A549 (cell line): ENCODE measurements at regions not wholly inside any gene's neighbourhood (a gene's known extent, or its start where the extent isn't known, plus 50 kb on each side); places are given as distances from the start of the nearest gene placed in this dataset.
A peak's percentile ranks its signal among the peaks of the same experiment; 100 is the strongest.

Source experiments
- ATAC-seq, 2 experiments: fragments of 200-7000 bp in 1 of 2; fragments of >200 bp in 1 of 2; cut with Nextera tagmentation in 1 of 2; cut with Tn5 transposase in 1 of 2; 3 replicates each; pipeline versions ENCODE4 v1.8.0 to v1.9.1; 2018 to 2020; ENCODE audit warnings: mild to moderate bottlenecking in 1 of 2, moderate library complexity in 1 of 2
- CTCF ChIA-PET: fragments of 300-600 bp; sonication (Branson Sonifier 250); formaldehyde crosslinking; extraction: SDS; loops from one replicate; lab custom pipeline; 2021; ENCODE audit warnings: antibody characterized with exemption, inconsistent platforms; lab: Yijun Ruan, JAX
- POLR2A ChIA-PET: fragments of 350-600 bp; formaldehyde crosslinking; extraction: SDS; loops from one replicate; lab custom pipeline; 2021; ENCODE audit warnings: antibody characterized with exemption, inconsistent platforms; lab: Yijun Ruan, JAX
- DNase-seq, 2 experiments: peaks; one replicate each; pipeline versions ENCODE4 v3.0.0 to v3.0.0-alpha.2; 2011 to 2016; ENCODE audit warnings: low read depth in 1 of 2, low spot score in 1 of 2
- FAIRE-seq: peaks from 2 replicates; lab custom pipeline; 2011; peaks lifted over from hg19 to GRCh38; lab: Jason Lieb, UNC
- H3K27ac ChIP-seq, 2 experiments: fragments of >200 bp; sonication (Bioruptor Twin); formaldehyde crosslinking; 3 replicates each; pipeline ENCODE4 v1.5.1; 2016 to 2017
- H3K4me1 ChIP-seq: fragments of >200 bp; sonication (Bioruptor Twin); formaldehyde crosslinking; 3 replicates; pipeline ENCODE4 v1.6.1; 2016
- H3K4me2 ChIP-seq: fragments of >200 bp; sonication (Bioruptor Twin); formaldehyde crosslinking; 3 replicates; pipeline ENCODE4 v1.6.1; 2016
- H3K4me3 ChIP-seq: fragments of >200 bp; sonication (Bioruptor Twin); formaldehyde crosslinking; 3 replicates; pipeline ENCODE4 v1.5.1; 2016
- H3K9me3 ChIP-seq: fragments of >200 bp; sonication (Bioruptor Twin); formaldehyde crosslinking; 3 replicates; pipeline ENCODE4 v1.6.1; 2016
- CBX2 ChIP-seq: fragments of 200-600 bp; sonication (generic); IDR thresholded peaks from 2 replicates; pipeline ENCODE4 v1.6.1; 2016; ENCODE audit warnings: low read depth, mild to moderate bottlenecking, borderline replicate concordance
- CEBPB ChIP-seq, 2 experiments: fragments of >200 bp in 1 of 2; sonication (Bioruptor Twin) in 1 of 2; formaldehyde crosslinking in 1 of 2; IDR thresholded peaks; 2 replicates each; pipeline ENCODE4 v1.6.1; 2012 to 2016
- EHF ChIP-seq: fragments of 250-450 bp; sonication (Bioruptor Pico); IDR thresholded peaks from 2 replicates; pipeline ENCODE4 v1.5.0; 2020; ENCODE audit warnings: mild to moderate bottlenecking
- FOSL2 ChIP-seq, 2 experiments: fragments of 450-650 bp in 1 of 2; fragments of >200 bp in 1 of 2; sonication (Bioruptor Twin) in 1 of 2; formaldehyde crosslinking; IDR thresholded peaks; 2 replicates each; pipeline versions ENCODE4 v1.5.0 to v1.6.1; 2016 to 2020; ENCODE audit warnings: mild to moderate bottlenecking in 1 of 2, moderate library complexity in 1 of 2
- FOXS1 ChIP-seq: fragments of 250-450 bp; sonication (Bioruptor Pico); IDR thresholded peaks from 2 replicates; pipeline ENCODE4 v1.5.0; 2020; ENCODE audit warnings: mild to moderate bottlenecking, moderate library complexity
- GATA3 ChIP-seq: IDR thresholded peaks from 2 replicates; pipeline ENCODE4 v1.6.1; 2012; ENCODE audit warnings: borderline replicate concordance
- HEYL ChIP-seq: fragments of 250-450 bp; sonication (Bioruptor Pico); IDR thresholded peaks from 2 replicates; pipeline ENCODE4 v1.8.0; 2021; ENCODE audit warnings: mild to moderate bottlenecking, moderate library complexity
- HOXA7 ChIP-seq: fragments of 250-450 bp; sonication (Bioruptor Pico); IDR thresholded peaks from 2 replicates; pipeline ENCODE4 v1.5.0; 2020; ENCODE audit warnings: mild to moderate bottlenecking, moderate library complexity
- HOXB13 ChIP-seq: fragments of 250-450 bp; sonication (Bioruptor Pico); IDR thresholded peaks from 2 replicates; pipeline ENCODE4 v1.5.0; 2020; ENCODE audit warnings: low read depth, mild to moderate bottlenecking, moderate library complexity
- HOXB5 ChIP-seq: fragments of 250-450 bp; sonication (Bioruptor Pico); IDR thresholded peaks from 2 replicates; pipeline ENCODE4 v1.5.0; 2020; ENCODE audit warnings: mild to moderate bottlenecking, moderate library complexity
- KDM1A ChIP-seq: fragments of 200-600 bp; sonication (generic); IDR thresholded peaks from 2 replicates; pipeline ENCODE4 v1.6.1; 2016; ENCODE audit warnings: low read depth, mild to moderate bottlenecking
- KDM5A ChIP-seq: fragments of 200-600 bp; sonication (generic); IDR thresholded peaks from 2 replicates; pipeline ENCODE4 v1.6.1; 2016; ENCODE audit warnings: antibody characterized with exemption, mild to moderate bottlenecking
- MAZ ChIP-seq: fragments of 150-350 bp; IDR thresholded peaks from 2 replicates; pipeline ENCODE4 v1.6.1; 2014; ENCODE audit warnings: antibody characterized with exemption, low read depth, low read length, borderline replicate concordance
- MYC ChIP-seq: IDR thresholded peaks from 2 replicates; pipeline ENCODE4 v1.6.1; 2012; ENCODE audit warnings: mild to moderate bottlenecking, inconsistent platforms, low read length, improper control_type of control experiment, borderline replicate concordance
- NFE2L2 ChIP-seq: fragments of 150-350 bp; conservative IDR thresholded peaks from 2 replicates; pipeline ENCODE4 v1.6.1; 2014; ENCODE audit warnings: low read length
- POLR2AphosphoS2 ChIP-seq: conservative IDR thresholded peaks from 2 replicates; pipeline ENCODE4 v1.6.1; 2012; ENCODE audit warnings: low read length, improper control_type of control experiment, inconsistent platforms
- ZSCAN20 ChIP-seq: fragments of 250-450 bp; sonication (Bioruptor Pico); IDR thresholded peaks from 2 replicates; pipeline ENCODE4 v1.8.0; 2022; ENCODE audit warnings: mild to moderate bottlenecking, moderate library complexity
- WGBS: methylation state at CpG from one replicate; pipeline ENCODE4 v1.1.6; 2017; ENCODE audit errors: missing lambda C conversion rate; 5-methylcytosine and 5-hydroxymethylcytosine counted together
- TF ChIP-seq, protein P1 (sequence below): fragments of >200 bp; sonication (Bioruptor Twin); formaldehyde crosslinking; IDR thresholded peaks from 3 replicates; pipeline ENCODE4 v1.5.1; 2016

DNA sequence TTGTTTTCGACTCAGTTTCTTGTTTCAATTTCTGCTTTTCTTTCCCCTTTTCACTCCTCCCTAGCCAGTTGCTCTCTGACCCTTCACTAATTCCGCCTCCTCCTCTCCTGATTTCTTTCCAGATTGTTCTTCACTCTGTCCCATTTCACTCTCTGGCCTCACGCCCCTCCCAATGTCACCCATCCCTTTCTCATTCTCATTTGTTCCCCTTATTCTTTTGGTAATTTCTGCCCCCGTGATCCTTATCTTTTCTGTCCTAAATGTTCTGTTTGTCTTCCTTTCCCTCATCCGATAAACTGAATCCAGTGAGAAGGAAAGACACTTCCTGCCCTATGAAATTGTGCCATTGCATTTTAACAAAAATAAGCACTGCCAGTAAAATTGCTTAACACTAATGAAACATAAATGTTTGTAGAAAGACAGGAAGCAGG is 94.5 kb upstream of the RASGEF1B start:
- DNase-seq (no peak), FAIRE-seq (no peak), ATAC-seq (no peak)
- Histone ChIP-seq H3K4me1 (no peaks in the 10 kb centered on the region), H3K4me2 (no peak overlapping the region), H3K4me3 (no peak overlapping the region), H3K27ac (no peak overlapping the region), H3K9me3 (no peaks in the 10 kb centered on the region)
- TF ChIP-seq, protein P1, sequence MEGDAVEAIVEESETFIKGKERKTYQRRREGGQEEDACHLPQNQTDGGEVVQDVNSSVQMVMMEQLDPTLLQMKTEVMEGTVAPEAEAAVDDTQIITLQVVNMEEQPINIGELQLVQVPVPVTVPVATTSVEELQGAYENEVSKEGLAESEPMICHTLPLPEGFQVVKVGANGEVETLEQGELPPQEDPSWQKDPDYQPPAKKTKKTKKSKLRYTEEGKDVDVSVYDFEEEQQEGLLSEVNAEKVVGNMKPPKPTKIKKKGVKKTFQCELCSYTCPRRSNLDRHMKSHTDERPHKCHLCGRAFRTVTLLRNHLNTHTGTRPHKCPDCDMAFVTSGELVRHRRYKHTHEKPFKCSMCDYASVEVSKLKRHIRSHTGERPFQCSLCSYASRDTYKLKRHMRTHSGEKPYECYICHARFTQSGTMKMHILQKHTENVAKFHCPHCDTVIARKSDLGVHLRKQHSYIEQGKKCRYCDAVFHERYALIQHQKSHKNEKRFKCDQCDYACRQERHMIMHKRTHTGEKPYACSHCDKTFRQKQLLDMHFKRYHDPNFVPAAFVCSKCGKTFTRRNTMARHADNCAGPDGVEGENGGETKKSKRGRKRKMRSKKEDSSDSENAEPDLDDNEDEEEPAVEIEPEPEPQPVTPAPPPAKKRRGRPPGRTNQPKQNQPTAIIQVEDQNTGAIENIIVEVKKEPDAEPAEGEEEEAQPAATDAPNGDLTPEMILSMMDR: no peak
- TF ChIP-seq EHF (CRISPR knock-in tag) (no peak), KDM1A (no peak), CEBPB (IDR thresholded peaks at IDR 0.05) (no peak), HEYL (CRISPR knock-in tag) (no peak), HOXA7 (CRISPR knock-in tag) (no peak), FOXS1 (no peak), MAZ (no peak), POLR2AphosphoS2 (no peak), FOSL2 (IDR thresholded peaks at IDR 0.05) (no peak), FOSL2 (CRISPR knock-in tag; IDR thresholded peaks at IDR 0.05) (no peak)
- CTCF ChIA-PET: no interaction called here
- POLR2A ChIA-PET: no interaction called here
- 28% methylated on average over 5 of the region's 5 CpGs for WGBS

DNA sequence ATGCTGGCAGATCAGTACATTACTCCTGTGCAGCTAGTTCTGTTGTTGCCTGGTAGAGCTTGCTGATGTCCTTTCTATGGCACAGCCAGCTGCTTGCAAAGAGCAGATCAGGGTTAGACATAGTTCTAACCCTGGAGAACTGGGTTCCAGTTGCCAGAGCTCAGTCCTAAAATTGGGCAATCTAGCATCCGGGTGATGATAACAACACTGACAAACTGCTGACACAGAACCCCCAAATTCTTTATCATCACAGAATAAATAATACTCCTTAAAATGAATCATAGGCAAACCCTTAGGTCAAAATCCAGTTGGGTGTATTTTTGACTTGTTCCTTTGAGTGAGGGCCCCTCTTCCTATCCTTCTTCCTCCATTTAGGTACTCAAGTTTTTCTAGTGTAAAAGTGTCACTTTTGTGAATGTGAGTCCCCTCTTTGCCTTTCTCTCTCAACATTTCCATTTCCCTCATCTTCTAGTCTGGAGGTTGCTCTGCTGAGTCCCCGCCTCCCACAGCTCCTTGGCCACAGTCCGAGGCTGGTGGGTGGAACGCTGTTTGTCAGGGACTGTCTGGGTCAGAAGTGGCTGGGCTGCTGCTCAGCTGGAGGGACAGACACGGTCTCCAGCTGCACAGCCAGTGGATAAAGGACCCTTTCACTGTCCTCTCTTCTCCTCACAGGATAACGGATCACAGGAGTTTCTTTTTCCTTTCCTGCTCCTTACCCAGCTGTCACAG is 93.6 kb upstream of the RASGEF1B start:
- ATAC-seq (no peak), FAIRE-seq (no peak)
- peak overlapping the region; percentile 12; the same call in 1 of the 3 replicates for H3K4me2 ChIP-seq
- TF ChIP-seq NFE2L2 (no peak), KDM5A (no peak)
- TF ChIP-seq, all 56 proteins: peak for 0
- ChIA-PET CTCF (no interaction called here), POLR2A (no interaction called here)
- no peak for DNase-seq
- WGBS: 9% methylated on average over 6 of the region's 6 CpGs
- Histone ChIP-seq H3K4me3 (no peak overlapping the region), H3K9me3 (no peaks in the 10 kb centered on the region), H3K27ac (no peak overlapping the region), H3K4me1 (no peaks in the 10 kb centered on the region)

DNA sequence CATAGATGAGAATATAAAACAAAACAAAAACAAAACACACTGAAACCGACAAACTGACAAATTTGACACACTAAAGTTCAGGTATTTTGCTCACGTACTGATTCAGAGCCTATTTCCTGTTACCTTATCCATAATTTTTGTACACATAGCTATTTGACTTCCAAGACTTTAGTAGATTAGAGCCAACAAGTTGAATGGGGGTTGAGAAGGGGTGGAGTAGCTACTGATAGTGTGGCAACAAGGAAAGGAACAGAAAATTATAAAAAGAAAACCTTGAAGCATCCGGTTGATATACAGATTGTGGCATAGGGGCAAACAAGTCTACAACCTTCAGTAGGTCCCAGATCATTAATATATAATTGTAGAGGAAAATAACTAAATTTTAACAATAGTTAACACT is 92.3 kb upstream of the RASGEF1B start:
- TF ChIP-seq HOXB13 (CRISPR knock-in tag) (no peak), ZSCAN20 (CRISPR knock-in tag) (no peak), HOXB5 (CRISPR knock-in tag) (no peak), GATA3 (no peak), CBX2 (no peak)
- no peaks in the 10 kb centered on the region for H3K9me3 ChIP-seq
- no peaks in the 10 kb centered on the region for H3K4me1 ChIP-seq
- no peak for ATAC-seq
- no peak overlapping the region for H3K27ac ChIP-seq
- no peak overlapping the region for H3K4me3 ChIP-seq
- DNase-seq: no peak
- 49% methylated on average over 3 of the region's 3 CpGs for WGBS
- FAIRE-seq: no peak
- H3K4me2 ChIP-seq: no peak overlapping the region
- ChIA-PET CTCF (interaction anchor here (0.6 kb wide), 1 partner anchor 904 kb away, joined by 4 read pairs; no protein-coding TSS in a partner anchor), POLR2A (no interaction called here)

DNA sequence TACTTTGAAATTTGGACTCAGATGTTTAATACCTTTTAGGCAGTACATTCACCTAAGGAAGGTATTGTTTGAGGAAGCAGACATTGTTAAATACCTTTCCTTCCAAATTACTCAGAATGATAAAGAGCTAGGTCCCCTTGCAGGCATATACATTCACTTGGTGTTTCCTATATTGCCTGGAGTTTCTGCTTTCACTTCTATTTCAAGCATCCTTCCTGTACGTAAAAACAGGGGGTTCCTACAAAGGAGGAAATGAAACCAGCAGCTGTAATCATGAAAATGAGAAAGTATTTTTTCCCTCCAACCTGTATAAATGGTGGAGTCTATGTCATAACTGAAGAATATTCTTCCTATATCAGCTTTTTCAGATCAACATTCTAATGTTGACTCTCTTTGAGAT is 90.4 kb upstream of the RASGEF1B start:
- FAIRE-seq (no peak), ATAC-seq (no peak), DNase-seq (no peak)
- Histone ChIP-seq H3K4me1 (no peaks in the 10 kb centered on the region), H3K4me2 (no peak overlapping the region), H3K4me3 (no peak overlapping the region), H3K9me3 (no peaks in the 10 kb centered on the region), H3K27ac (no peak overlapping the region)
- ChIA-PET POLR2A (no interaction called here), CTCF (no interaction called here)
- TF ChIP-seq MYC (no peak), FOSL2 (IDR thresholded peaks at IDR 0.05) (no peak), FOSL2 (CRISPR knock-in tag; IDR thresholded peaks at IDR 0.05) (no peak)
- 75% methylated on average over 1 of the region's 1 CpG for whole genome bisulfite sequencing
